H9 (cell line): ENCODE measurements at regions not wholly inside any gene's neighbourhood (a gene's known extent, or its start where the extent isn't known, plus 50 kb on each side); places are given as distances from the start of the nearest gene placed in this dataset.

Experiments
- DNase-seq: peaks from one replicate; pipeline ENCODE4 v3.0.0-alpha.2; 2017
- H2AFZ ChIP-seq: one replicate; pipeline ENCODE4 v1.6.1; 2013; ENCODE audit warnings: mild to moderate bottlenecking, low read length, control low read depth, moderate library complexity
- H2AK5ac ChIP-seq: 2 replicates; pipeline ENCODE4 v1.6.1; 2013; ENCODE audit warnings: low read length, control low read depth, mixed read lengths; ENCODE audit not compliant: insufficient read length
- H2BK120ac ChIP-seq: one replicate; pipeline ENCODE4 v1.6.1; 2013; ENCODE audit warnings: low read depth, mild to moderate bottlenecking, low read length, control low read depth, inconsistent platforms; ENCODE audit not compliant: poor library complexity, severe bottlenecking
- H2BK12ac ChIP-seq: 2 replicates; pipeline ENCODE4 v1.6.1; 2013; ENCODE audit warnings: low read length, control low read depth, mixed read lengths, low read depth; ENCODE audit not compliant: insufficient read length
- H2BK15ac ChIP-seq: 2 replicates; pipeline ENCODE4 v1.6.1; 2013; ENCODE audit warnings: low read depth, low read length, control low read depth
- H2BK20ac ChIP-seq: one replicate; pipeline ENCODE4 v1.6.1; 2013; ENCODE audit warnings: low read depth, mild to moderate bottlenecking, low read length, control low read depth, inconsistent platforms; ENCODE audit not compliant: poor library complexity, severe bottlenecking
- H2BK5ac ChIP-seq: 2 replicates; pipeline ENCODE4 v1.6.1; 2013; ENCODE audit warnings: low read length, control low read depth, mixed read lengths; ENCODE audit not compliant: insufficient read length
- H3K14ac ChIP-seq: 2 replicates; pipeline ENCODE4 v1.6.1; 2013; ENCODE audit warnings: low read length, control low read depth; ENCODE audit not compliant: insufficient read depth
- H3K18ac ChIP-seq: 2 replicates; pipeline ENCODE4 v1.6.1; 2013; ENCODE audit warnings: low read depth, mild to moderate bottlenecking, mixed read lengths, low read length, control low read depth; ENCODE audit not compliant: insufficient read length
- H3K23ac ChIP-seq: 2 replicates; pipeline ENCODE4 v1.6.1; 2013; ENCODE audit warnings: low read length, control low read depth, mixed read lengths, low read depth; ENCODE audit not compliant: insufficient read length
- H3K23me2 ChIP-seq: 2 replicates; pipeline ENCODE4 v1.6.1; 2013; ENCODE audit warnings: low read depth, mild to moderate bottlenecking, mixed read lengths, low read length, control low read depth; ENCODE audit not compliant: insufficient read length, poor library complexity, severe bottlenecking
- H3K27ac ChIP-seq: 2 replicates; pipeline ENCODE4 v1.5.1; 2013; ENCODE audit warnings: low read length, control low read depth, mixed read lengths, low read depth; ENCODE audit not compliant: insufficient read length
- H3K27me3 ChIP-seq: 2 replicates; pipeline ENCODE4 v1.6.1; 2013; ENCODE audit warnings: low read length, control low read depth, inconsistent platforms; ENCODE audit not compliant: insufficient read depth
- H3K4ac ChIP-seq: 2 replicates; pipeline ENCODE4 v1.6.1; 2013; ENCODE audit warnings: low read depth, mild to moderate bottlenecking, control low read depth, inconsistent platforms, low read length, moderate library complexity
- H3K4me1 ChIP-seq: 2 replicates; pipeline ENCODE4 v1.6.1; 2013; ENCODE audit warnings: low read length, control low read depth, inconsistent platforms; ENCODE audit not compliant: insufficient read depth
- H3K4me2 ChIP-seq: 2 replicates; pipeline ENCODE4 v1.6.1; 2013; ENCODE audit warnings: low read length, control low read depth, mixed read lengths; ENCODE audit not compliant: insufficient read length, insufficient read depth
- H3K56ac ChIP-seq: 2 replicates; pipeline ENCODE4 v1.6.1; 2013; ENCODE audit warnings: low read depth, mild to moderate bottlenecking, mixed read lengths, low read length, control low read depth; ENCODE audit not compliant: insufficient read length
- H3K79me1 ChIP-seq: 2 replicates; pipeline ENCODE4 v1.6.1; 2013; ENCODE audit warnings: low read depth, mild to moderate bottlenecking, moderate library complexity, low read length, control low read depth, inconsistent platforms; ENCODE audit not compliant: insufficient read depth, poor library complexity, severe bottlenecking
- H3K79me2 ChIP-seq: 2 replicates; pipeline ENCODE4 v1.6.1; 2013; ENCODE audit warnings: low read length, control low read depth, inconsistent platforms; ENCODE audit not compliant: insufficient read depth
- H3K9ac ChIP-seq: 2 replicates; pipeline ENCODE4 v1.6.1; 2013; ENCODE audit warnings: low read length, control low read depth, mixed read lengths; ENCODE audit not compliant: insufficient read length; ENCODE audit errors: extremely low read depth
- H3K9me3 ChIP-seq: one replicate; pipeline ENCODE4 v1.6.1; 2013; ENCODE audit warnings: low read depth, low read length, inconsistent platforms; ENCODE audit not compliant: control insufficient read depth
- H3T11ph ChIP-seq: one replicate; pipeline ENCODE4 v1.6.1; 2013; ENCODE audit warnings: mild to moderate bottlenecking, low read length, control low read depth, inconsistent platforms
- H4K20me1 ChIP-seq: one replicate; pipeline ENCODE4 v1.6.1; 2013; ENCODE audit not compliant: control insufficient read depth, insufficient read length, insufficient read depth
- H4K5ac ChIP-seq: 2 replicates; pipeline ENCODE4 v1.6.1; 2013; ENCODE audit warnings: low read depth, mild to moderate bottlenecking, mixed read lengths, low read length, control low read depth; ENCODE audit not compliant: insufficient read length
- H4K8ac ChIP-seq: replicated peaks from 2 replicates; pipeline ENCODE4 v1.6.1; 2013; ENCODE audit warnings: low read length, control low read depth, mixed read lengths, low read depth; ENCODE audit not compliant: insufficient read length
- H4K91ac ChIP-seq: 2 replicates; pipeline ENCODE4 v1.6.1; 2013; ENCODE audit warnings: low read depth, mild to moderate bottlenecking, moderate library complexity, mixed read lengths, low read length, control low read depth; ENCODE audit not compliant: insufficient read length
- H3K27ac Mint-ChIP-seq, 3 experiments: 2 replicates in 2 of 3; 3 replicates in 1 of 3; pipeline ENCODE4 v1.8.0; 2020 to 2021; ENCODE audit warnings: mixed read lengths in 3 of 3, mild to moderate bottlenecking in 1 of 3, moderate library complexity in 1 of 3
- H3K27me3 Mint-ChIP-seq: 2 replicates; pipeline ENCODE4 v1.8.0; 2021; ENCODE audit warnings: low read depth, mild to moderate bottlenecking, moderate library complexity, mixed read lengths
- H3K36me3 Mint-ChIP-seq, 3 experiments: 2 replicates in 2 of 3; 3 replicates in 1 of 3; pipeline ENCODE4 v1.8.0; 2020 to 2021; ENCODE audit warnings: low read depth in 3 of 3, mixed read lengths in 3 of 3; ENCODE audit not compliant: insufficient read depth in 1 of 3
- H3K4me1 Mint-ChIP-seq, 2 experiments: 2 replicates each; pipeline ENCODE4 v1.8.0; 2020; ENCODE audit warnings: mixed read lengths in 2 of 2
- H3K4me3 Mint-ChIP-seq, 2 experiments: 2 replicates in 1 of 2; 3 replicates in 1 of 2; pipeline ENCODE4 v1.8.0; 2020 to 2021; ENCODE audit warnings: mild to moderate bottlenecking in 2 of 2, mixed read lengths in 2 of 2, moderate library complexity in 1 of 2
- H3K9me3 Mint-ChIP-seq, 2 experiments: 2 replicates in 1 of 2; 3 replicates in 1 of 2; pipeline ENCODE4 v1.8.0; 2020; ENCODE audit warnings: mild to moderate bottlenecking in 2 of 2, mixed read lengths in 2 of 2, moderate library complexity in 1 of 2
- TF ChIP-seq, protein P1 (sequence below): fragments of 200-600 bp; sonication (generic); conservative IDR thresholded peaks from 3 replicates; pipeline ENCODE4 v1.8.0; 2021; ENCODE audit warnings: antibody characterized with exemption, mild to moderate bottlenecking

DNA sequence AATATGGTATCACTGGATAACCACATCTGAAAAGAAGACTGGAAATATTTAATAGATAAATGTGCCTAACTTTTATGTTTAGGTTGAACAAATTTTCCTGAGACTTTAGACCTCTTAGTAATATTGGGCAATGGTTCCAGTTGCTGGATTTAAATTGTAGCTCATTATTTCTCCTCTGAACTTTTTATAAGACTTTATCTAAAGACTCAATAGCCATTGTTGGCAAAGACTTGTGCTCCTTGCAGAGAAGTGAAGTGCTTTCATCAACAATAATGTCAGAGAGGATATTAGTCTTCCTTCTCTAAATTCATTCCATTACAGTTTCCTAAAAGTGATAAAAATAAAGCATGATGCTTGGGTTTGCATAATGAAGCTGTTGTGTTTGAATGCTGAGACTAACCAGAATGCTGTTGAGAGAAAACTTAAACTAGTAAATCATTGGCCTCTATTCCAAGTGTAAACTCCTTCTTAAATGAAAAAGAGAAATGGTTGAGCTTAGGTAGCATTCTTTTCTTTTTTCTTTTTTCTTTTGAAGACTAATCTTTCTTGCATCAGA lies 200.2 kb downstream of the TMTC3 start:
- Histone ChIP-seq H2BK12ac (no peak overlapping the region), H3K4me1 (no peaks in the 10 kb centered on the region), H3K56ac (no peak overlapping the region), H3K27me3 (no peaks in the 10 kb centered on the region), H3K9me3 (no peaks in the 10 kb centered on the region), H3K79me1 (no peaks in the 10 kb centered on the region), H2BK20ac (no peak overlapping the region), H3K9ac (no peak overlapping the region), H2BK15ac (no peak overlapping the region), H2AFZ (no peak overlapping the region), H3K4me2 (no peak overlapping the region), H3K18ac (no peak overlapping the region), H2BK5ac (no peak overlapping the region), H3K79me2 (no peaks in the 10 kb centered on the region), H2AK5ac (no peak overlapping the region), H2BK120ac (no peak overlapping the region), H3K4ac (no peak overlapping the region), H3K14ac (no peak overlapping the region), H3K23me2 (no peaks in the 10 kb centered on the region), H3K23ac (no peak overlapping the region), H4K91ac (no peak overlapping the region), H3K27ac (no peak overlapping the region), H4K8ac (no peak overlapping the region), H3T11ph (no peak overlapping the region), H4K5ac (no peak overlapping the region), H4K20me1 (no peaks in the 10 kb centered on the region)
- Mint-ChIP-seq H3K4me1 (no peaks in the 10 kb centered on the region), H3K36me3 (no peaks in the 10 kb centered on the region), H3K27ac (no peak overlapping the region), H3K9me3 (no peaks in the 10 kb centered on the region), H3K4me3 (no peak overlapping the region), H3K27me3 (no peaks in the 10 kb centered on the region)
- no peak for DNase-seq
- TF ChIP-seq, protein P1, sequence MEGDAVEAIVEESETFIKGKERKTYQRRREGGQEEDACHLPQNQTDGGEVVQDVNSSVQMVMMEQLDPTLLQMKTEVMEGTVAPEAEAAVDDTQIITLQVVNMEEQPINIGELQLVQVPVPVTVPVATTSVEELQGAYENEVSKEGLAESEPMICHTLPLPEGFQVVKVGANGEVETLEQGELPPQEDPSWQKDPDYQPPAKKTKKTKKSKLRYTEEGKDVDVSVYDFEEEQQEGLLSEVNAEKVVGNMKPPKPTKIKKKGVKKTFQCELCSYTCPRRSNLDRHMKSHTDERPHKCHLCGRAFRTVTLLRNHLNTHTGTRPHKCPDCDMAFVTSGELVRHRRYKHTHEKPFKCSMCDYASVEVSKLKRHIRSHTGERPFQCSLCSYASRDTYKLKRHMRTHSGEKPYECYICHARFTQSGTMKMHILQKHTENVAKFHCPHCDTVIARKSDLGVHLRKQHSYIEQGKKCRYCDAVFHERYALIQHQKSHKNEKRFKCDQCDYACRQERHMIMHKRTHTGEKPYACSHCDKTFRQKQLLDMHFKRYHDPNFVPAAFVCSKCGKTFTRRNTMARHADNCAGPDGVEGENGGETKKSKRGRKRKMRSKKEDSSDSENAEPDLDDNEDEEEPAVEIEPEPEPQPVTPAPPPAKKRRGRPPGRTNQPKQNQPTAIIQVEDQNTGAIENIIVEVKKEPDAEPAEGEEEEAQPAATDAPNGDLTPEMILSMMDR, result no peak
